Cerebellar cortex (tissue), 1 donor: ENCODE measurements at regions not wholly inside any gene's neighbourhood (a gene's known extent, or its start where the extent isn't known, plus 50 kb on each side); places are given as distances from the start of the nearest gene placed in this dataset.

Experiments
- DNase-seq: peaks from one replicate; pipeline ENCODE4 v3.0.0-alpha.2; 2015; ENCODE audit warnings: low spot score

DNA sequence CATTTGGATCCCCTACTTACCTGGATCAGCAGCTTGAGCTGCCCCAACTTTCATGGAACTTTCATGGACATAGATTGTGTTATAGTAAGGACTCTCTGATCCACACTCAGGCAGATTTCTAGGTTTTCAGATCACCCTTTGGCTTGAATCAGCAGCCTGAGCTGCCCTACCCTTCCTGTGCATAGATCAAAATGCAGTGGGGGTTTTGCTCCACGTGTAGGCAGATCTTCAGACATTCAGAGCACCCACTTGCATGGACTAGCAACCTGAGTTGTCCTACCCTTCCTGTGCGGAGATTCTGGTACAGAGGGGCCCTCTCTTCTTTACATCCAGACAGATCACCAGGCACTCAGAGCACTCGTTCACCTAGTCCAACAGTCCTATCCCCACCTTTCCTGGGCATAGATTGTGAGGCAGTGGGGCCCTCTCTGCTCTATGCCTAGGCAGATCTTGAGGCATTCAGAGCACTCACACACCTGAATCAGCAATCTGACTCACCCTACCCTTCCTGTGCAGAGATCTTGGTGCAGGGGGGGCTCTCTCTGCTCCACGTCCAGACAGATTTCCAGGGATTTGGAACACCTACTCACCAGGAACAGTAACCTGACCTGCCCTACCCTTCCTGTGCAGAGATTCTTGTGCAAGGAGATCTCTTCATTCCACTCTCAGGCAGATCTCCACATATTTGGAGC is 705.2 kb upstream of the NRSN1 start:
- no peak for DNase-seq

DNA sequence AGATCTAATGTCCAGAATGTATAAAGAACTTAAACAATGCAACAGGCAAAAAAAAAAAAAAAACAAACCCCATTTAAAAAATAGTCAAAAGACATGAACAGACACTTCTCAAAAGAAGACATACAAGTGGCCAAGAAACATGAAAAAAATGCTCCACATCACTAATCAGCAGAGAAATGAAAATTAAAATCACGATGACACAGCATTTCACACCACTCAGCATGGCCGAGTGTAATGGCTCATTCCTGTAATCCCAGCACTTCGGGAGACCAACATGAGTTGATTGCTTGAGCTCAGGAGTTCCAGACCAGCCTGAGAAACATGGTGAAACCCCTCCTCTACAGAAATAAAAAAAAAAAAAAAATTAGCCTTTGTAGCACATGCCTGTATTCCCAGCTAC is 701.4 kb upstream of the NRSN1 start:
- DNase-seq: no peak

DNA sequence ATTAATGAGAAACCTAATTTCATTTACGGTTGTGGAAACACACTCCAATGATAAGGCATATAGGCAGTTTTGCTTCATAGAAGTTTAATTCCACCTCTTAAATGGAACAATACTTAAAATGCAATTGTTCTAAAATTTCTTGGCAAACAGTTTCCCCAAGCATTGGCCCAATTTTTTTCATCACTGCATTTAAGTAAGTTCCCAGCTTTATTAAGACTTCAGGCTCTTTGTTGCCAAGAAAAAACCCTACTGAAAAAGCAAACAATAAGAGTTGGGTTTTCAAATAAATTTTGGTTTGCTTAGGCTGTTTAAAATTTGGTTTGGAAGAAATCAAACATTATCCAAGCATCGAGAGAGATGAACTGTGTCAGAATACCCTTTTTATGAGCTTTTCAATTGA is 690.9 kb upstream of the NRSN1 start:
- DNase-seq: no peak

DNA sequence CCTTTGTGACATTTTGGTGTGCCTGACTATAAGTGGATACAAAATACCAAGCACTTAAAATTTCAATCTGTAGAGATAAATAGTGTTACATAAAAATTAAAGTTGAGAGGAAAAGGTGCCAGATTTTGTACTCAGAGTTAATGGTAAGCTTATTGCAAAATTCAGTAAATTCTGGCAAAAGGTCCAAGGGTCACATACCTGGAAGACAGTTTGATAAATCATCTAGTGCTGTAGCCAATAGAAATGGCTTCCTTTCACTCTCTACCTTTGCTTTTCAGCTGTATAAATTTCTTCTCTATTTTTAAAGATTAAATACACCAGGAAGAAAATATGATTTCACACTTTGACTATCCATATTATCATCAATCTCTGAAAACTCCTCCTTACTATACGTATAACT is 690.2 kb upstream of the NRSN1 start:
- DNase-seq: no peak

DNA sequence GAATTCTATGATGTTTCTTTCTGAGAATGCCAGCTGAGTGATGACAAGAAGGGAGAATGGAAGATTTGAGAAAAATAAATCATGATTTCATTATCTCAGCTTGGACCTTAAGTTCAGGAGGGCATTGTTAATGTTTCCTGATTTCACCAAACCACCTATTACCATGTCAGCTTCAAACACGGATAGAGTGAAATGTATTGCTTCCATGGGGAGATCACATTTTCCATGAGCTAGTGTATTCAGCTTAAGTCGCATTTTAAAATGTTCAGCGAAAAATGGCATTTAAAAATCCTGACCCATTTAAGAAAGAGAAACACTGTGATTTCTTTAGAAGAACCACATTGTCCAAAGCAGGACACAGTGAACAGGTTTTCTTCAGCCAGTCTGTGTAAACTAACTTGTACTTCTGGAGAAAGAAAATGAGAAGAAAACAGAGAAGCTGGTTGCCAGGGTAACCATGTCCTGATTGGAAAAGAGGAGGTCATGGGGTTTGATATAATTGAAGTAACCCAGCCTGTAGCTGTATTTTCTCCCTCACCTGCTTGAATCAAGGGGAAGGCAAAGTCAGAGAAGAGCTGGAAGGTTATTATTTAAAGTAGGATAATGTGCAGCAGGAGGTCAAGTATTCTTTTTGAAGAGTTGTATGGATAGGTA is 684.1 kb upstream of the NRSN1 start:
- no peak for DNase-seq

DNA sequence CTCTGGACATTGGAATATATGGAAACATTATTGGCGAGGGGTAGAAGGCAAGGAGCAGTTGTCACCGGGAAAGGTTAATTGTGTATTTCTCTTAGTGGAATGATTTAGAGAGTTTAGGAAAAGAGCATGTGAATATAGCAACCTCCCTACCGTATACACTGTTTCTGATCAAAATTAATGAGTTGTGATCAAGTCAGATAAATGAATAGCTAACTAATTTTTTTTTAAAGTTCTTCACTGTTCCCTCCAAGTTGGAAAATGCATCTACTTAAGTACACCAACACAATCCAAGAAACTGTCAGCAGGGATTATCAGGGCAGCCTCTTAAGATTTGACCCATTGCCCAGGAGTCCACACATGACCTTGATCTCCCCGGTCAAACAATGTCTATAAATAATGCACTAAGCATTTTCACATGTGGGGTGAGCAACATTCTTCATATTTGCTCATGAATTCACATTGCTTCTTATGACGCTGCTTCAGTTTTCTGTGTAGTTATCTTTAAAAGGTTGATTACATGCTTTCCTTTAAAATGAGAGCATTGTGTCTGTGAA is 680.8 kb upstream of the NRSN1 start:
- no peak for DNase-seq

DNA sequence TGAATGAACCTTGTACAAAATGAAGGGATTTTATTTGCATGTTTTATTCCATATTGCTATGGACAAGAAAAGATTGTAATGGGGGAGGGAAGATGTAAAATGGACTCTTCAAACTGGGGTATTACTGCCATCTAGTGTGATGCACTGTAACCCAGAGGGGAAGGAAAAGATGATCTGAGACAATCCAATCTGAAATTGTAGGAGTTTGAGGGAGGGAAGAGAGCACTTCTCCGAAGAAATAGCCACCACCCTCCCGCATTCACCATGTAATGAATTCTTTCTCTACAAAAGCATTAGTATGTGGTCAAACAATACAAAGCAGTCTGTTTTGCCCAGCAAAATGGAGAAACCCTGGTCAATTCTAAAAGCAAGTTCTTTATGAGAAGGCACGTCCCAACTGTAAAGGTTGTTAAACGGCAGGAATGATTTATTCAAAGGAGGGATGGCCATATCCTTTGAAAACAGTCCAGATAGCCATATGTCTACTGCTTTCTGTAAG is 679.5 kb upstream of the NRSN1 start:
- DNase-seq: peak; percentile 79

DNA sequence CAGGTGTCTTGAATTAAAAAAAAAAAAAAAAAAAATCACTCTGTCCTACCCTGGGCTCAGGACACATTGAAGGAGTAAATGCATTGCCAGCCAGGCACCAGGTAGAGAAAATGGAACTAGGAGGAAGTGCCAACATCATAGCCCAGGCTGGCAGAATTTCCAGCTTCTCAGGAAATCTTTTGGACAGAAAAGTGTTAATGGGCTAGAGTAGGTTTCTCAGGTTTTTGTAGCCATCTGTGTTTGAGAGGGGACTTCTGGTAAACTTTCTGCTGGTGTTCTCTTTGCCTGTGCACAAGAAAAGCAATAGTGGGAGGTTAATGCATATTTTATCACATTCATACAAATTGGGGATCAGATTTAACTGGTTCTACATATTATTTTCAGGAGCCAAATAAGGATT is 678.3 kb upstream of the NRSN1 start:
- DNase-seq: peak; percentile 22

DNA sequence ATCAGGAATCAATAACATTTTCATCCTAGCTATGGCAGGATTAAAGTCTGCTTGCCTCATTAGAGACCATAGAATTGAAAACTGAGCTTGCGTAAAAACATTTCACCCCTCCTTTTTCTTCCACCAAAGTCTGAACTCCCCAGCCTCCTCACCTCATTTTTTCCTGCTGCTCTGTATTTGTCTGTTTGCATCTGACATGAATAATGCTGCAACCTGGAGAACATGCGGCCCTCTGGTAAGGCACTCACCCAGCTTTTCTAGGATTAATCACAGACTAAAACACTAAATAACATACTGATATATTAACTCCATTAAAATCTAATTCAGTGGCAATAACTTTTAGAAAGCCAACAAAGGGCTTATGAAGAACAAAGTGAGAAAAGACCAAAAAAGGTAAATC is 677.7 kb upstream of the NRSN1 start:
- no peak for DNase-seq

DNA sequence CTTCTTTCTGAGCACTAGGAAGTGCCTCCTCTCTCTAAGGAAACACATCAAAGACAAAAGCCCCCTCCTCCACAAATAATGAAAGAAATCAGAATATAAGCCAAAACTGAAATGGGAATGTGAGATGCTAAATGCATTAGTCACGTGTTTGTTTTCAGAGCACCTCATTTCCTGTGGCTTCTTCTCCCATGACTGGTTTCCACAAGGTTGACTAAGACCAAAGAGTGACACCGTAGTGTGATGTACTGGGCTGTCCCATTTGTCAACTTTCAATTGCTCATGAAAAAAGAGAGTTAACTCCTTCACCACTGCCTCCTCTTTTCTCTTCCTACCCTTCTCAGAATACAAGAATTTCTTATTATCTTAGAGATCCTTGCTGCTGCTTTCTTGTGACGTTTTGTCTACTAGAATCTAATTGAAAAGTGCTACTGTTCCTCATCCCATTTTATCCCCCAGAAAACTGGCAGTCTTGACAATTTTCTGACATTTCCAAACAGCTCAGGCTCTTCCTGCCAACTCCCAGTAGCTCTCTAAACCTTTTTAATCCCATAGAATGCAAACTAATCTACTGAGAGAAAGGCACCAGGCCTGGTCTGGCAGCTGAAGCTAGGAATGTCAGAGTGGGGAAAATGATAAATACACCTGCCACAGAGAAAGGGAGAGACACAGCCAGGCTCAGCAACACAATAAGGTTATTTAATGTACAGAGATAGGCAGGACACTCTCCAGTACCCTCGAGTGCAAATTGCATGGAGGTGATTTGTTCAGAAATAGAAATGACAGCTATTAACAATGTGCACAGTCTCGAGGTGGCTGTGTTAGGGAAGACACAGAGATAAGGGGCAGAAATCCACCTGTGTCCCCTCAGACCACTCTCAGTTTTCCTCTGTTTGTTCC is 671.7 kb upstream of the NRSN1 start:
- no peak for DNase-seq

DNA sequence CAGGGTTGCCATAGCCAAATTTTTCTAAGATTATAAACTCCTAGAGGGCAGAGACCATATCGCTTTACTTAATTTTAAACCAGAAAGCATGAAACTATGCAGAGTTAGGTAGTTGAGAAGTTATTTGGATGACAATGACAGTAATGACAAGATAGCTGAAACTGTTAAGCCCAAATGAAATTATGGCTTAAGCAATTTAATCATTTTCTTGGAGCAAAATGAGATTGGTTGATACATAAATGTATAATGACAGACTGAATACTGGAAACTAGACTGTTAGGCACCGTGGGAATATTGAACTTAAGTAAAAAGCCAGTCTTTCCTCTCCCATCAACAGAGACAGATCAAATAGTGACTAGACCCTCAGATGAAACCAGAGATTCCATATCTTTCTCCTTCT is 670.3 kb upstream of the NRSN1 start:
- DNase-seq: no peak

DNA sequence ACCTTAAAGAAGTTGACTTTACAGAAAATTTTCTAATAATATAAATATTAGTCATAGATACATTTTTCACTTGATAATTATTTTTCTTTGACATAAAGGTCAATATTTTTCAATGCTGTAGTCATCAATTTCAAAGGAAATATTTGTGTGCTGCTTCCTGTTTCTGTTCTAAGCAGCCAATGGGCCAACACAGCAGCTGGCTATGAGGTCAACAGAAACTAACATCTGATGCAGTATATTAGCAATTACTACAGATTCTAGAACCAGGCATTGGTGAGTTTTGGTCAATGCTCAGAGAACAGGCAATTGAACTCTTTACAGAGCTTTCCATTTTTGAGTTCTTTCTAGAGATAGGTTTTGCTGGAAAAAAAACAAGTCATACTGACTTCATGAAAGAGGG is 669.6 kb upstream of the NRSN1 start:
- DNase-seq: no peak

DNA sequence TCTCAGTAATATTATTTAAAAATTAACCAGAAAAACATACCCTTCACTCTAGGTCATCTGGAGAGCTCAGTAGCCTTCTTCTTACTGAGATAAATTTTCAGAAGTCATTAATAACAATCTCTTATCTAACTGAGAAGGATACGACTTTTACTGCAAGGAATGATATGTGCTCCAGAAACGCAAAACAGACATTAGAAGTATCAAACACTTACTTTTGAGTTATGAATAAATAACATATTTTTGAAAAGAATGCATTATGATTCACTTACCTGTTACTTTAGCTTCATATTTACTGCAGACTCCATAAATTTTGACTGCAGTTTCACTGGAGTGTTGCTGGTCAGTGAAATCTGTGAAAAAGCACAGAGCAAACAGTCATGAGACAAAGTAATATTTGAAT is 668.7 kb upstream of the NRSN1 start:
- no peak for DNase-seq

DNA sequence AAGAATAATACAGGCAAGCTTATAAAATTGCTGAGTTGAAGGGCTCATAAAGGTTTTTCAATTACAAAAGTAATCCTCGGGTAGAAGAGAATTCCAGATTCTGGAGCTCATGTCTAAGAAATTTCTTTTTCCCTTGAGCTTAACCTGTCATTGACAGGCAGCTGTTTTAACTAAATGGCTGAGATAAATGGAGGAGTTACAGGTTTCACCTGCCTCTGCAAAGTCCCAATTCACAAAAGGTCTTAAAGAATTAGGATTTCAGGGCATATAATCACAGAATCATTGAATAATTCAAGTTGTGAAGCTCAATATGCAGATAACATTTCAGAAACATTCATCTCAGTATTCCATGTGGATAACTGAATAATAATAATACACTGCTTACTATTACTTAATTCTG is 660.1 kb upstream of the NRSN1 start:
- no peak for DNase-seq

DNA sequence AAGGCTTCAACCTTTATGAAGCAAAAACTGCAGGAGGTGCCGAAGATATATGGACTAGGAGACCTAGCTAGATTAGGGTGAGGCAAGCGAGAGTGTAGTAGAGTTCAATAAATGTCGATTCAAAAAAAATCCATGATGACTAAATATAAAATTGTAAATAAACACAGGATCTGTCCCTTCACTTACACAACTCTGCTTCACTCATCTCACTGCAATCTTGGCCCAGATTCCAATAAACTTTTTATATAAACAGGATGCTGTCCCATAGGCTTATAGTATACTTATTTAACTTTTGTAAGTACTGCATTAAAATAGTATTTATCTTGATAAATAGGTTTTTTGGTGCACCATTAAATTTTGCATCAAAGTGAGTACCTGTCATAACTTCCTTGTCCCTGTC is 648.4 kb upstream of the NRSN1 start:
- DNase-seq: no peak

DNA sequence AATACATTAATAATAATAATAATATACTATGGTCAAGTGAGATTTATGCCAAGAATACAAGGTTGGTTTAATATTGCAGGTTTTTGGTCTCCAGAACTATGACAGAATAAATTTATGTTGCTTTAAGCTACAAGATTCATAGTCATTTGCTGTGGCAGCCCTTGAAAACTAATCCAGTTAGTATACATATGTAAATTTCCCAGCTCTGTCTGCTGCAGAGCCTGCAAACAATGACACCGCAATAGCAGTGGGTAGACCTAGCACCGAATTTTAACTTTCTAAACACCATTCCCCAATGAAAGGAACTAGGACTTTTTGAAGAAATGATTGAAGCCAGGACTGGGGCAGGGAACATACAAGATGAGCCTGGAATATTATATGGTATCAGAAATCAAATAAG is 647.7 kb upstream of the NRSN1 start:
- DNase-seq: no peak

DNA sequence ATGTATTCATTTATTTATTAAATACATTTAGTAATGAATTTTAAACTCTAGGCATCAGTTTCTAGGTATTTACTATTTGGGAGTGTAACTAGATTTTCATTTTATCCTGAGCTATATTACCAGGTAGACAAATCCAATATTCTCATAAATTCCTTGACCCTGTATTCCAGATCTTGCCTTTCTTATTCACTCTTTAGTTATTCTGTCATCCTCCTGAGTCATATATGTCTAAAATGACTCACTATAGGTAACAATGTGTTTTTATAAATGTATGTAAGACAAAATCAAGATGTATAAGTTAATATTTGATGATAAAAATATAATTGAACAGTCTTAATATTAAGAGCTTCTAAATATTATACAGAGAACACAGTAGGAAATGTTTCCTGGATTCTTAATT is 642.1 kb upstream of the NRSN1 start:
- DNase-seq: no peak

DNA sequence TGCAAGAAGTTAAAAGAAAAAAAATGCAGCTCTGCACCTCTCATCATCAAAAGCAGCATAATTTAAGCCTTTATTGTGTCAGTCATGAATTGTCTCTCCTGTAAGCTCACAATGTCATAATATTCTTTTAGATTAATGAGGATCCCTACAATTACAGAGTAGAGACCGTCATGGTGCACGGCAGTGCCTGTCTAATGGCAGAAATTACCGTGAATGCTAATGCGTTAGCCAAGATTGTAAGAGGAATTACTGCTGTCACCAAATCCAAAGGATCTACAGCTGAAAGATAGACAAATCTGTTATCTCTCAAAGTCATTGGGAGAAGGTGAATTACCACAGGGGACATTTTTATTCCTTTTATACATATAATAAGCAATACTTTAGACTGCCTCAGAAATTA is 631.6 kb upstream of the NRSN1 start:
- no peak for DNase-seq

DNA sequence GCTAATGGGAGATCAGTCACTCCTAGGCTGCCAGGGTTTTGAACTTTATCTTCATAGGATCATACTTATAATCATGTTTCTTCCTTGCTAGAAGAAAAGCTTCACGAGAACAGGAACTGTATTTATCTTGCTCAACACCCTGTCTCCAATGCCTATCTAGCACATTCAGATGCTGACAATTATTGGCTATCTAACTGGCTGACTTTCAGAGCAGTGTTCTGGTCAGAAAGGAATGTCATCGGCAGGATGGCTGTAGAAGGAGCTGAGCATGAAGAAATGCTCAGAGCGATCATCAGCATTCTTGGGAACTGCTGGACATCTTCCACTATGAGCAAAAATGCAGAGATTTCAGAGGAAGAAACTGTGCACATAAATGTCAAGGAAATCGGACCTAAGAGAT is 628.0 kb upstream of the NRSN1 start:
- DNase-seq: no peak

DNA sequence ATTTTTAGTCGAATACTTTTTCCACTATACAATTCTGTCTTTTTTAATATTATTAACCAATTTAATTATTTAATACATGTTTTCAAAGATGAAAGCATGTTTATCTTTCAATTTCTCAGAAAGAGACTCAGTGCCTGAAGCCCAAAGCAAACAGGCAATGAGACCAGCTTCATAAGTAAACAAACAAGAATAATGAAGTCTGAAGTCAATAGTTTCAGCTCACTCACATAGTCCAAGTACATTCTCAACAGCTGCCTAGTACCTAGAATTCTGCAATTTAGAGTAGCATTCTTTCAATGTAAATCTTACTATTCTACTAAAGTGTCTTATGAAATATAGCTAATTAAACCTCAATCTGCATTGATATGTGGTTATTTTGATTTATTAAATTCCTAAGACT is 626.5 kb upstream of the NRSN1 start:
- no peak for DNase-seq

DNA sequence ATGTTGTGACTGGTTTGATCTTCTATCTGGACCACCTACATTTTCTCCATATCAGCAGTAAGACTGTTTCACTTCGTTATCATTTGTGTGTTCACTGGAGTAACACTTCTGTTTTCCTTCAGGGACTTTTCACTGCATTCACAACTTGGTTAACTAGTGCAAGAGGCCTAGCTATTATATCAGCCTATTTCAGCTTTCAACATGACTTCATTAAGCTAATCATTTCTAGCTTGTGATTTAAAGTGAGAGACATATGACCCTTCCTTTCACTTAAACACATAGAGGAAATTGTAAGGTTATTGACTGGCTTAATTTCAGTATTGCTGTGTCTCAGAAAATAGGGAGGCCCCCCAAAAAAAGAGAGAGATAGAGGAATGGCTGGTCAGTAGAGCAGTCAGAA is 622.8 kb upstream of the NRSN1 start:
- no peak for DNase-seq

DNA sequence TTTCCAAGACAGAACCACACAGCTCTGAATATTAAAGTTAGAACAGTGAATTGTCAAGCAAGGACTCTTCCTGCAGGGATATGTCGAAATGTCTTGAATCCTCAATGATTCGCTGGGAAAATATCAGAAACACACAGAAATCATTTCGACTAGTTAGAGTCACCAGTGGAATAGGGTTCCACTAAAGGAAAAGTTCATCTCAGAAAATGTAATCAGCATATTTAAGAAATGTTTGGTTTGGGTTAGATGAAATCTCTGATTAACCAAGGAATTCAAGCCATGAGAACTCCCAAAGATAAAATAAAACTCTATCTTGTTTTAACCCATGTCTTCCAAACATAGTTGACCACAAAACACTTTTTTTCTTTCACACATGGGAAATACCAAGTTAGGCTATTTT is 621.0 kb upstream of the NRSN1 start:
- no peak for DNase-seq
